NCI-H345 treated with DMSO at 0.1 percent for 48 hours (cell line): ENCODE measurements at regions not wholly inside any gene's neighbourhood (a gene's known extent, or its start where the extent isn't known, plus 50 kb on each side); places are given as distances from the start of the nearest gene placed in this dataset.

Experiments
- DNase-seq: peaks from one replicate; lab custom pipeline; 2025; ENCODE audit not compliant: unreplicated experiment; lab: John Stamatoyannopoulos, UW

- no peak for DNase-seq
Measured at GRCh38 chr2:226680719-226681118, 118.9 kb downstream of the IRS1 start.

- DNase-seq = no peak
Measured at GRCh38 chr2:226679389-226680065, 120.1 kb downstream of the IRS1 start.

- DNase-seq = no peak
Measured at GRCh38 chr2:226678422-226678821, 121.2 kb downstream of the IRS1 start.

- DNase-seq = no peak
Measured at GRCh38 chr2:226677080-226677479, 122.5 kb downstream of the IRS1 start.

- DNase-seq = no peak
Measured at GRCh38 chr2:226676618-226677017, 123.0 kb downstream of the IRS1 start.

- no peak for DNase-seq
Measured at GRCh38 chr2:226674123-226674522, 125.5 kb downstream of the IRS1 start.

GRCh38 chr2:226673314-226673723 is 126.3 kb downstream of the IRS1 start:
- DNase-seq = no peak

- no peak for DNase-seq
Measured at GRCh38 chr2:226671141-226671676, 128.4 kb downstream of the IRS1 start.

GRCh38 chr2:226669905-226670304 is 129.7 kb downstream of the IRS1 start:
- DNase-seq = no peak

- DNase-seq = no peak
Measured at GRCh38 chr2:226669249-226669648, 130.4 kb downstream of the IRS1 start.

GRCh38 chr2:226667736-226668135 is 131.9 kb downstream of the IRS1 start:
- no peak for DNase-seq

- DNase-seq = no peak
Measured at GRCh38 chr2:226665306-226665831, 134.3 kb downstream of the IRS1 start.

GRCh38 chr2:226664661-226665060 is 135.0 kb downstream of the IRS1 start:
- DNase-seq = no peak

GRCh38 chr2:226664140-226664539 is 135.5 kb downstream of the IRS1 start:
- DNase-seq = no peak

- no peak for DNase-seq
Measured at GRCh38 chr2:226661789-226662545, 137.7 kb downstream of the IRS1 start.

GRCh38 chr2:226660526-226660925 is 139.1 kb downstream of the IRS1 start:
- no peak for DNase-seq

- DNase-seq = no peak
Measured at GRCh38 chr2:226660124-226660523, 139.5 kb downstream of the IRS1 start.

GRCh38 chr2:226659410-226659809 is 140.2 kb downstream of the IRS1 start:
- no peak for DNase-seq

- DNase-seq = no peak
Measured at GRCh38 chr2:226658555-226658954, 141.1 kb downstream of the IRS1 start.

- no peak for DNase-seq
Measured at GRCh38 chr2:226657340-226658053, 142.1 kb downstream of the IRS1 start.

GRCh38 chr2:226656367-226656766 is 143.3 kb downstream of the IRS1 start:
- no peak for DNase-seq
